ENCODE measurements at regions not wholly inside any gene's neighbourhood (a gene's known extent, or its start where the extent isn't known, plus 50 kb on each side); places are given as distances from the start of the nearest gene placed in this dataset.

DNA sequence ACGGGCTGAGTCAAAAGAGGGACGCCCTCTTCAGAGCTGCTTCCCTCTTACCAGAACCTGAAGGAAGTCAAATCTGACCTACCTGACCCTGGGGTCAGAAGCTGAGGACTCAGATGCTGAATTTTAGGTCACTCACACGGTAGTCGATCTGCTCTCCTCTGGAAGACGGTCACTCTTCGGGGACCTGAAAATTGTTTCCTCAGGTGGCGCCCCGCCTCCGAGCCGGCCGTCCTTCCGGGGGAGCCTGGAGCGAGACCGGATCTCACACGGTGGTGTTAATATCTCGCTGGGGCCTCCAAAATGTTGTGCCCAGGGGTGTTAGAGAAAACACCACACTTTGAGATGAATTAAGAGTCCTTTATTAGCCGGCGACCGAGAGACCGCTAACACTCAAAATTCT, 737.2 kb downstream of the SI start:
- TF ChIP-seq CTCF (IDR thresholded peaks at IDR 0.05) (no peak), ZFX (IDR thresholded peaks at IDR 0.05; ENCODE audit: borderline replicate concordance) (no peak)
